Trophoblast cell (in vitro differentiated cells and primary cell): ENCODE measurements at regions not wholly inside any gene's neighbourhood (a gene's known extent, or its start where the extent isn't known, plus 50 kb on each side); places are given as distances from the start of the nearest gene placed in this dataset.
A peak's percentile ranks its signal among the peaks of the same experiment; 100 is the strongest.

Experiments used
- DNase-seq, 2 donors: peaks; one replicate each; pipeline ENCODE4 v3.0.0-alpha.2; 2016
- H2AFZ ChIP-seq: 2 replicates; pipeline ENCODE4 v1.6.1; 2013; ENCODE audit warnings: low read length, moderate library complexity, mild to moderate bottlenecking; ENCODE audit not compliant: insufficient read depth, poor library complexity
- H2AK5ac ChIP-seq: 2 replicates; pipeline ENCODE4 v1.6.1; 2013; ENCODE audit warnings: mild to moderate bottlenecking, low read length
- H2BK120ac ChIP-seq: 2 replicates; pipeline ENCODE4 v1.6.1; 2013; ENCODE audit warnings: low read length, mild to moderate bottlenecking, moderate library complexity; ENCODE audit not compliant: insufficient read depth, poor library complexity
- H2BK12ac ChIP-seq: 2 replicates; pipeline ENCODE4 v1.6.1; 2013; ENCODE audit warnings: mild to moderate bottlenecking, low read length, moderate library complexity
- H2BK5ac ChIP-seq: 2 replicates; pipeline ENCODE4 v1.6.1; 2013; ENCODE audit warnings: low read length, low read depth, moderate library complexity, mild to moderate bottlenecking; ENCODE audit not compliant: poor library complexity
- H3K14ac ChIP-seq: 2 replicates; pipeline ENCODE4 v1.6.1; 2013; ENCODE audit warnings: mild to moderate bottlenecking, low read length
- H3K18ac ChIP-seq: 2 replicates; pipeline ENCODE4 v1.6.1; 2013; ENCODE audit warnings: mild to moderate bottlenecking, low read length
- H3K23ac ChIP-seq: 2 replicates; pipeline ENCODE4 v1.6.1; 2013; ENCODE audit warnings: low read length
- H3K27ac ChIP-seq: 2 replicates; pipeline ENCODE4 v1.5.1; 2013; ENCODE audit warnings: low read depth, mild to moderate bottlenecking, inconsistent platforms, low read length, moderate library complexity
- H3K27me3 ChIP-seq: 2 replicates; pipeline ENCODE4 v1.6.1; 2013; ENCODE audit warnings: inconsistent platforms, mild to moderate bottlenecking, low read length, moderate library complexity; ENCODE audit not compliant: insufficient read depth
- H3K36me3 ChIP-seq, 2 experiments: 1 replicate in 1 of 2; 2 replicates in 1 of 2; pipeline ENCODE4 v1.6.1; 2013; ENCODE audit warnings: low read length in 2 of 2, mild to moderate bottlenecking in 2 of 2, moderate library complexity in 1 of 2; ENCODE audit not compliant: insufficient read depth in 2 of 2, control insufficient read depth in 1 of 2
- H3K4ac ChIP-seq: 2 replicates; pipeline ENCODE4 v1.6.1; 2013; ENCODE audit warnings: low read depth, mild to moderate bottlenecking, low read length, moderate library complexity
- H3K4me1 ChIP-seq, 2 experiments: 1 replicate in 1 of 2; 2 replicates in 1 of 2; pipeline ENCODE4 v1.6.1; 2013; ENCODE audit warnings: low read length in 2 of 2, mild to moderate bottlenecking in 2 of 2, moderate library complexity in 1 of 2; ENCODE audit not compliant: insufficient read depth in 2 of 2, control insufficient read depth in 1 of 2
- H3K4me2 ChIP-seq: 2 replicates; pipeline ENCODE4 v1.6.1; 2013; ENCODE audit warnings: inconsistent platforms, mild to moderate bottlenecking, low read length, moderate library complexity
- H3K4me3 ChIP-seq: 2 replicates; pipeline ENCODE4 v1.5.1; 2013; ENCODE audit warnings: mild to moderate bottlenecking, low read depth, low read length, inconsistent platforms
- H3K79me1 ChIP-seq: one replicate; pipeline ENCODE4 v1.6.1; 2013; ENCODE audit warnings: low read length
- H3K79me2 ChIP-seq: 2 replicates; pipeline ENCODE4 v1.6.1; 2013; ENCODE audit warnings: low read length, mild to moderate bottlenecking; ENCODE audit not compliant: control insufficient read depth, insufficient read depth, poor library complexity
- H3K9ac ChIP-seq: 2 replicates; pipeline ENCODE4 v1.6.1; 2013; ENCODE audit warnings: mild to moderate bottlenecking, low read length
- H3K9me3 ChIP-seq: 2 replicates; pipeline ENCODE4 v1.6.1; 2013; ENCODE audit warnings: low read depth, mild to moderate bottlenecking, control low read depth, inconsistent platforms, low read length; ENCODE audit not compliant: insufficient read depth
- H4K12ac ChIP-seq: 2 replicates; pipeline ENCODE4 v1.6.1; 2013; ENCODE audit warnings: low read depth, mild to moderate bottlenecking, low read length, moderate library complexity
- H4K8ac ChIP-seq: 2 replicates; pipeline ENCODE4 v1.6.1; 2013; ENCODE audit warnings: low read depth, mild to moderate bottlenecking, low read length, moderate library complexity
- H4K91ac ChIP-seq: one replicate; pipeline ENCODE4 v1.6.1; 2013; ENCODE audit warnings: low read depth, mild to moderate bottlenecking, low read length, moderate library complexity
- WGBS: extraction: QIAGEN DNeasy Blood & Tissue Kit; methylation state at CpG from one replicate; pipeline ENCODE4 v1.1.7; 2013; ENCODE audit warnings: missing lambda C conversion rate; ENCODE audit not compliant: insufficient read length, insufficient coverage; ENCODE audit errors: extremely low coverage; 5-methylcytosine and 5-hydroxymethylcytosine counted together

DNA sequence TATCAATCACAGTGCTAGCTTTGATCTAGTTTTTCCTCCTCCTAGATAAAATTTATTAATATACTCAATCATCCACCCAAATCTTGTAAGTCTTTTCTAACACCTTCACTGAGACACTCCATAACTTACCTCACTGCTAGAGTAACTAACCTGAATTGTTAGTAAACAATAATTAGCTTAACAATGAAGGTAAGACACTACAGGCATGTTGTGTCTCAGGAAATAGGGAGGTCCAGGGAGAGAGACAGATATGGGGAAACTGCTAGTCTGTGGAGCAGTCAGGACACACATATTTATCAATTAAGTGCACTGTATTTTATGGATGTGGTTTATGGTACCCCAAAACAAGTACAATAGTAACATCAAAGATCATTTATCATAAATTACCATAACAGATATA is 94.2 kb upstream of the SSTR1 start:
- H3K18ac ChIP-seq: no peak overlapping the region
- no peak overlapping the region for H3K23ac ChIP-seq
- no peaks in the 10 kb centered on the region for H3K9me3 ChIP-seq
- H2AK5ac ChIP-seq: no peak overlapping the region
- H3K4me1 ChIP-seq: no peaks in the 10 kb centered on the region
- H3K4ac ChIP-seq: no peak overlapping the region
- no peaks in the 10 kb centered on the region for H3K36me3 ChIP-seq
- H3K4me2 ChIP-seq: no peak overlapping the region
- no peak overlapping the region for H2AFZ ChIP-seq
- no peak overlapping the region for H3K9ac ChIP-seq
- no peak overlapping the region for H4K12ac ChIP-seq
- H2BK5ac ChIP-seq: no peak overlapping the region
- DNase-seq: no peak
- no peak overlapping the region for H2BK120ac ChIP-seq
- no peak overlapping the region for H2BK12ac ChIP-seq
- no peaks in the 10 kb centered on the region for H3K79me2 ChIP-seq
- H3K4me3 ChIP-seq: no peak overlapping the region
- no peaks in the 10 kb centered on the region for H3K79me1 ChIP-seq
- no peak overlapping the region for H4K91ac ChIP-seq
- no peak overlapping the region for H4K8ac ChIP-seq
- no peaks in the 10 kb centered on the region for H3K27me3 ChIP-seq
- H3K14ac ChIP-seq: no peak overlapping the region
- no peak overlapping the region for H3K27ac ChIP-seq

DNA sequence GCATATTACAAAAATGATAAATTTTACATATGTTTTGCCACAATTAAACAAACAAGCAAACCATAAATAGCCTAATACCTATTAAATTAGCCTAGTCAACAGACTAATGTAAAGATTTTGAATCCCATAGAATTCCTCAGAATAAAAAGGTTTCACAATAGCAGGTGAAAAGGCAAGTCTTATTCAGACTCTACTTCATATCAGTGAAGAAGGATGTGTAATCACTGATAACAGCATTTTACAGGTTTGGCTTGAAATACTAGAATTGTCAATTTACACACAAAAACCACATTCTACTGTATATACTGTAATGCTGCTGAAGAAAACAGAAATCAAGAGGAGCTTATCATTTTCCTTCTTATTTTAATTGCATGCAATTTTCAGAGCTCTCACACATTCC is 90.8 kb upstream of the SSTR1 start:
- DNase-seq: peak in 1 of 2 donors; percentile 54
- no peak overlapping the region for H2BK12ac ChIP-seq
- no peaks in the 10 kb centered on the region for H3K4me1 ChIP-seq
- no peaks in the 10 kb centered on the region for H3K79me2 ChIP-seq
- H3K27ac ChIP-seq: no peak overlapping the region
- H3K4ac ChIP-seq: no peak overlapping the region
- no peak overlapping the region for H4K8ac ChIP-seq
- no peaks in the 10 kb centered on the region for H3K27me3 ChIP-seq
- H3K4me2 ChIP-seq: no peak overlapping the region
- H4K12ac ChIP-seq: no peak overlapping the region
- H3K36me3 ChIP-seq: no peaks in the 10 kb centered on the region
- H3K9ac ChIP-seq: no peak overlapping the region
- H4K91ac ChIP-seq: no peak overlapping the region
- no peak overlapping the region for H2AFZ ChIP-seq
- H2BK120ac ChIP-seq: no peak overlapping the region
- H2AK5ac ChIP-seq: no peak overlapping the region
- no peak overlapping the region for H3K18ac ChIP-seq
- no peaks in the 10 kb centered on the region for H3K79me1 ChIP-seq
- no peak overlapping the region for H2BK5ac ChIP-seq
- no peak overlapping the region for H3K4me3 ChIP-seq
- H3K9me3 ChIP-seq: no peaks in the 10 kb centered on the region
- no peak overlapping the region for H3K23ac ChIP-seq
- no peak overlapping the region for H3K14ac ChIP-seq

DNA sequence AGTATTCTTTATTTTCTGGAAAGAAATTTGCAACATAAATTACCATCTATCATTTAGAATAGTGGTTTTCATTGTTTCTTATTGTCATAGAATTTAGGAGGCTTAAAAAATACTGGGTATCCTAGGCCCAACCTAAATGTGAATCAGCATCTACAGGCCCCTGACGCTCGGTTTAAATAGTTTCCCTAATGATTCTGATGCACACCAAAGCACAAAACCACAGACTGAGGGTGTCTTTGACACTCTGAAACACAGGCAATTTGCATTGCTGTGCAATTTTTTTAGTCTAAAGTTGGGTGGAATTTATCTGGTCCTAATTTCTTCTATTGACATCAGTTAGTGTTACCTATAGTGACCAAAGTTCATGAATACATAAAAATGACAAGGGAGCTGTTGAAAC is 87.6 kb upstream of the SSTR1 start:
- no peak overlapping the region for H4K91ac ChIP-seq
- H2AFZ ChIP-seq: no peak overlapping the region
- no peak overlapping the region for H4K8ac ChIP-seq
- no peak overlapping the region for H3K14ac ChIP-seq
- no peaks in the 10 kb centered on the region for H3K4me1 ChIP-seq
- H4K12ac ChIP-seq: no peak overlapping the region
- H3K23ac ChIP-seq: no peak overlapping the region
- no peak overlapping the region for H2BK120ac ChIP-seq
- no peaks in the 10 kb centered on the region for H3K36me3 ChIP-seq
- no peak overlapping the region for H3K4ac ChIP-seq
- no peak overlapping the region for H3K4me2 ChIP-seq
- no peaks in the 10 kb centered on the region for H3K9me3 ChIP-seq
- H2AK5ac ChIP-seq: no peak overlapping the region
- no peak for DNase-seq
- H3K79me1 ChIP-seq: no peaks in the 10 kb centered on the region
- H3K27me3 ChIP-seq: no peaks in the 10 kb centered on the region
- no peak overlapping the region for H3K4me3 ChIP-seq
- H3K9ac ChIP-seq: no peak overlapping the region
- no peak overlapping the region for H3K27ac ChIP-seq
- no CpG with 5 or more reads among the region's 2 CpGs for WGBS
- no peak overlapping the region for H3K18ac ChIP-seq
- H3K79me2 ChIP-seq: no peaks in the 10 kb centered on the region
- H2BK5ac ChIP-seq: no peak overlapping the region
- no peak overlapping the region for H2BK12ac ChIP-seq

DNA sequence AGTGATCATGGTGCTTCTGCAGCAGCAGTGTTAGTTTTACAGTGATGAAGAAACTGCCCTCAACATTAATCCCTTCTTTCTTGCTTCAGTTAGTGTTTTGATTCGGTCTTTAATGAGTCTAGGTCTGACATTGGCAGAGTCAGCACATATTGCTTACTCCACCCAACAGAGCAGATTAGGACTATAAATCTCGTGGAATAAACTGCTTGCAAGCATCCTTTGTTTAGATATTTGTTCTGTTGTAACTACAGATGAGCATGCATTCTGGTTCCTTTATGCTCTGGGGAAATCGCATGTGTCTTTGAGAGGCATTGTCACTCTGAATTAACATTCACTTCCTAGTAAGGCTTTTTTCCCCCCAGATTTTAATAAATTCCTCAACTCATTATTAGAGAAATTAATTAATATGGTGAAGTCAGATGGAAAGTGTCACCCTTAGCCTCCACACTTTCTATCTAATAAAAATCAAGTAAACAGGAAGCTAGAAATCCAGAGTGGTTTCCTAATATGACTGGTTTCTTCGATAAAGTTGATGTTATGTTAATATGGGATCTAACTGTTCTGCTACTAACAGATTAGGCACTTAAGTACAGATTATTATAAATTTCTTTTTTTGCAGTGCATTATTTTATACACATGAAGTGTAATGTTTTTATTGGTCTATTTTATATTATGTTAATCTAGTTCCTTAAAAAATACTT is 86.2 kb upstream of the SSTR1 start:
- Histone ChIP-seq H3K9ac (no peak overlapping the region), H4K8ac (no peak overlapping the region), H3K9me3 (no peaks in the 10 kb centered on the region), H3K18ac (no peak overlapping the region), H3K4ac (no peak overlapping the region), H4K91ac (no peak overlapping the region), H3K4me1 (no peaks in the 10 kb centered on the region), H2AFZ (no peak overlapping the region), H3K36me3 (no peaks in the 10 kb centered on the region), H2AK5ac (no peak overlapping the region), H3K4me3 (no peak overlapping the region), H3K14ac (no peak overlapping the region), H2BK120ac (no peak overlapping the region), H4K12ac (no peak overlapping the region), H2BK12ac (no peak overlapping the region), H3K27me3 (no peaks in the 10 kb centered on the region), H3K79me2 (no peaks in the 10 kb centered on the region), H3K27ac (no peak overlapping the region), H3K79me1 (no peaks in the 10 kb centered on the region), H3K4me2 (no peak overlapping the region), H2BK5ac (no peak overlapping the region), H3K23ac (no peak overlapping the region)
- no CpG with 5 or more reads among the region's 4 CpGs for WGBS
- DNase-seq: no peak
